H1 (cell line): ENCODE measurements at regions not wholly inside any gene's neighbourhood (a gene's known extent, or its start where the extent isn't known, plus 50 kb on each side); places are given as distances from the start of the nearest gene placed in this dataset.

Source experiments
- CTCF ChIA-PET: fragments of 300-600 bp; sonication (Branson Sonifier 250); formaldehyde crosslinking; loops from one replicate; lab custom pipeline; 2021; ENCODE audit not compliant: partially characterized antibody; lab: Charles Lee
- POLR2A ChIA-PET: fragments of 300-600 bp; sonication (Branson Sonifier 250); formaldehyde crosslinking; loops from one replicate; lab custom pipeline; 2021; ENCODE audit warnings: inconsistent platforms; ENCODE audit not compliant: partially characterized antibody; lab: Charles Lee
- DNase-seq, 2 experiments: peaks; one replicate each; pipeline versions ENCODE4 v3.0.0 to v3.0.0-alpha.2; 2010 to 2022; ENCODE audit warnings: low spot score in 2 of 2, low read depth in 1 of 2, mixed read lengths in 1 of 2
- FAIRE-seq: peaks from 2 replicates; lab custom pipeline; 2011; peaks lifted over from hg19 to GRCh38; lab: Jason Lieb, UNC
- H2AFZ ChIP-seq: 2 replicates; pipeline ENCODE4 v1.8.1; 2012; ENCODE audit warnings: low read length, inconsistent platforms
- H2AK5ac ChIP-seq: 2 replicates; pipeline ENCODE4 v1.6.1; 2013; ENCODE audit warnings: low read depth, low read length
- H2BK120ac ChIP-seq: replicated peaks from 2 replicates; pipeline ENCODE3; 2013; ENCODE audit warnings: low read depth, low read length, inconsistent platforms
- H2BK12ac ChIP-seq: 2 replicates; pipeline ENCODE4 v1.6.1; 2013; ENCODE audit warnings: low read depth, low read length
- H2BK15ac ChIP-seq: 2 replicates; pipeline ENCODE4 v1.6.1; 2013; ENCODE audit warnings: low read length
- H2BK20ac ChIP-seq: 2 replicates; pipeline ENCODE4 v1.6.1; 2013; ENCODE audit warnings: low read length
- H2BK5ac ChIP-seq: 2 replicates; pipeline ENCODE4 v1.6.1; 2013; ENCODE audit warnings: low read depth, low read length
- H3K14ac ChIP-seq: 2 replicates; pipeline ENCODE4 v1.6.1; 2013; ENCODE audit warnings: inconsistent platforms; ENCODE audit not compliant: insufficient read length
- H3K18ac ChIP-seq: 2 replicates; pipeline ENCODE4 v1.6.1; 2013; ENCODE audit warnings: low read length; ENCODE audit errors: extremely low read depth
- H3K23ac ChIP-seq: 2 replicates; pipeline ENCODE4 v1.6.1; 2013; ENCODE audit warnings: inconsistent platforms; ENCODE audit not compliant: insufficient read length
- H3K23me2 ChIP-seq: 2 replicates; pipeline ENCODE4 v1.6.1; 2013; ENCODE audit warnings: low read depth, low read length
- H3K27ac ChIP-seq: 2 replicates; pipeline ENCODE4 v1.6.1; 2011; ENCODE audit warnings: low read depth, low read length, inconsistent platforms
- H3K27me3 ChIP-seq, 4 experiments: replicated peaks in 1 of 4; 1 replicate in 1 of 4; 2 replicates in 3 of 4; pipeline versions ENCODE4 v1.6.1 to v1.8.1; 2011 to 2013; ENCODE audit warnings: low read length in 3 of 4, mild to moderate bottlenecking in 3 of 4, inconsistent platforms in 2 of 4, mixed read lengths in 2 of 4, moderate library complexity in 1 of 4; ENCODE audit not compliant: control insufficient read depth in 3 of 4, insufficient read depth in 3 of 4; ENCODE audit errors: extremely low read depth in 1 of 4
- H3K36me3 ChIP-seq, 4 experiments: 2 replicates each; pipeline versions ENCODE4 v1.6.1 to v1.8.1; 2011 to 2013; ENCODE audit warnings: mild to moderate bottlenecking in 4 of 4, low read length in 3 of 4, moderate library complexity in 2 of 4, control low read depth in 1 of 4, inconsistent platforms in 1 of 4; ENCODE audit not compliant: insufficient read depth in 4 of 4, control insufficient read depth in 2 of 4
- H3K4ac ChIP-seq: replicated peaks from 2 replicates; pipeline ENCODE3; 2013; ENCODE audit warnings: low read length, low read depth, mixed read lengths, inconsistent platforms; ENCODE audit not compliant: insufficient read length
- H3K4me1 ChIP-seq, 4 experiments: replicated peaks in 1 of 4; 1 replicate in 1 of 4; 2 replicates in 3 of 4; pipeline versions ENCODE4 v1.6.1 to v1.8.1; 2011 to 2013; ENCODE audit warnings: low read length in 3 of 4, inconsistent platforms in 2 of 4, mixed read lengths in 1 of 4; ENCODE audit not compliant: insufficient read depth in 4 of 4, control insufficient read depth in 3 of 4
- H3K4me2 ChIP-seq, 2 experiments: 2 replicates each; pipeline versions ENCODE4 v1.6.1 to v1.8.1; 2011 to 2013; ENCODE audit warnings: low read depth in 2 of 2, low read length in 2 of 2, control low read depth in 1 of 2, inconsistent platforms in 1 of 2, mild to moderate bottlenecking in 1 of 2; ENCODE audit not compliant: insufficient read depth in 1 of 2
- H3K4me3 ChIP-seq, 4 experiments: fragments of 200-600, 300-600 bp in 1 of 4; sonication (generic), shearing (Covaris generic), sonication (Bioruptor Twin) in 1 of 4; 2 replicates each; pipeline versions ENCODE4 v1.5.1 to v1.8.1; 2011 to 2016; ENCODE audit warnings: low read length in 4 of 4, low read depth in 3 of 4, control low read depth in 2 of 4, inconsistent platforms in 2 of 4, mild to moderate bottlenecking in 2 of 4, mixed read lengths in 1 of 4, moderate library complexity in 1 of 4; ENCODE audit not compliant: insufficient read depth in 2 of 4; ENCODE audit errors: extremely low read depth in 1 of 4
- H3K56ac ChIP-seq: replicated peaks from 2 replicates; pipeline ENCODE3; 2013; ENCODE audit warnings: low read depth, mild to moderate bottlenecking, mixed read lengths, low read length, inconsistent platforms; ENCODE audit not compliant: insufficient read length
- H3K79me1 ChIP-seq: 2 replicates; pipeline ENCODE4 v1.6.1; 2013; ENCODE audit warnings: low read depth, low read length, control low read depth
- H3K79me2 ChIP-seq, 2 experiments: 2 replicates each; pipeline versions ENCODE4 v1.6.1 to v1.8.1; 2012 to 2013; ENCODE audit warnings: low read length in 2 of 2, mild to moderate bottlenecking in 2 of 2, inconsistent platforms in 1 of 2; ENCODE audit not compliant: insufficient read depth in 2 of 2, control insufficient read depth in 1 of 2
- H3K9ac ChIP-seq, 4 experiments: replicated peaks in 1 of 4; 1 replicate in 1 of 4; 2 replicates in 3 of 4; pipeline versions ENCODE4 v1.6.1 to v1.8.1; 2011 to 2013; ENCODE audit warnings: low read depth in 3 of 4, low read length in 3 of 4, control low read depth in 2 of 4, mild to moderate bottlenecking in 2 of 4, moderate library complexity in 2 of 4, inconsistent platforms in 1 of 4; ENCODE audit errors: extremely low read depth in 1 of 4
- H3K9me3 ChIP-seq, 2 experiments: 2 replicates each; pipeline versions ENCODE4 v1.6.1 to v1.8.1; 2012 to 2013; ENCODE audit warnings: mild to moderate bottlenecking in 2 of 2, moderate library complexity in 2 of 2, control low read depth in 1 of 2, inconsistent platforms in 1 of 2, low read depth in 1 of 2, low read length in 1 of 2, mixed read lengths in 1 of 2; ENCODE audit not compliant: insufficient read depth in 2 of 2
- H4K20me1 ChIP-seq, 2 experiments: replicated peaks in 1 of 2; 2 replicates each; pipeline versions ENCODE3 to v1.8.1; 2011 to 2013; ENCODE audit warnings: inconsistent platforms in 2 of 2, low read length in 2 of 2, mild to moderate bottlenecking in 1 of 2; ENCODE audit not compliant: insufficient read depth in 2 of 2, control insufficient read depth in 1 of 2
- H4K5ac ChIP-seq: 2 replicates; pipeline ENCODE4 v1.6.1; 2013; ENCODE audit warnings: low read length, low read depth, mixed read lengths, inconsistent platforms; ENCODE audit not compliant: insufficient read length
- H4K8ac ChIP-seq: 2 replicates; pipeline ENCODE4 v1.8.0; 2013; ENCODE audit warnings: mild to moderate bottlenecking, moderate library complexity, low read length, inconsistent platforms; ENCODE audit not compliant: insufficient read depth; ENCODE audit errors: extremely low read depth
- H4K91ac ChIP-seq: replicated peaks from 2 replicates; pipeline ENCODE3; 2013; ENCODE audit warnings: low read length, mixed read lengths, inconsistent platforms; ENCODE audit not compliant: insufficient read length
- ATF3 ChIP-seq: IDR thresholded peaks from 2 replicates; pipeline ENCODE4 v1.6.1; 2011; ENCODE audit warnings: low read depth, mild to moderate bottlenecking, low read length; ENCODE audit not compliant: insufficient read depth
- BCL11A ChIP-seq, 2 experiments: IDR thresholded peaks; one replicate each; pipeline ENCODE4 v1.6.1; 2011; ENCODE audit warnings: low read depth in 2 of 2, low read length in 2 of 2, mild to moderate bottlenecking in 2 of 2
- CBX8 ChIP-seq: fragments of 300-800, 300-1000 bp; sonication (generic); IDR thresholded peaks from 2 replicates; pipeline ENCODE4 v1.7.1; 2016; ENCODE audit warnings: low read depth, low read length, borderline replicate concordance
- CREB1 ChIP-seq: IDR thresholded peaks from 2 replicates; pipeline ENCODE4 v1.6.1; 2012; ENCODE audit warnings: inconsistent platforms
- EGR1 ChIP-seq: IDR thresholded peaks from 2 replicates; pipeline ENCODE4 v1.6.1; 2011; ENCODE audit warnings: low read depth, low read length, borderline replicate concordance
- KDM5A ChIP-seq: fragments of 200-600 bp; IDR thresholded peaks from 2 replicates; pipeline ENCODE4 v1.7.1; 2012; ENCODE audit warnings: mild to moderate bottlenecking, low read length, inconsistent platforms, mixed read lengths
- PHF8 ChIP-seq: fragments of 200-600 bp; sonication (generic); conservative IDR thresholded peaks from 2 replicates; pipeline ENCODE4 v1.7.1; 2012; ENCODE audit warnings: low read depth, mild to moderate bottlenecking, inconsistent platforms, low read length, moderate library complexity
- TEAD4 ChIP-seq: IDR thresholded peaks from 2 replicates; pipeline ENCODE4 v1.6.1; 2012; ENCODE audit warnings: low read depth, low read length, inconsistent platforms, mixed read lengths
- WGBS, 2 experiments: shearing (Covaris generic) in 1 of 2; methylation state at CpG; one replicate each; pipeline versions ENCODE4 v1.1.6 to v1.1.7; 2013 to 2015; ENCODE audit warnings: low lambda C conversion rate in 2 of 2, mixed read lengths in 2 of 2, inconsistent platforms in 1 of 2, low coverage in 1 of 2, missing lambda C conversion rate in 1 of 2; ENCODE audit not compliant: insufficient replicate concordance in 2 of 2, insufficient coverage in 1 of 2, insufficient read length in 1 of 2; ENCODE audit errors: extremely low coverage in 1 of 2, missing lambda C conversion rate in 1 of 2; 5-methylcytosine and 5-hydroxymethylcytosine counted together

- Histone ChIP-seq H3K18ac (no peak overlapping the region), H2BK120ac (no peak overlapping the region), H3K4me2 (no peak overlapping the region), H3K23ac (no peak overlapping the region), H3K4ac (no peak overlapping the region), H4K8ac (no peak overlapping the region), H2AK5ac (no peak overlapping the region), H3K23me2 (no peaks in the 10 kb centered on the region), H3K9ac (no peak overlapping the region), H3K27ac (no peak overlapping the region), H2BK5ac (no peak overlapping the region), H3K79me2 (no peaks in the 10 kb centered on the region), H3K14ac (no peak overlapping the region), H4K20me1 (no peaks in the 10 kb centered on the region), H3K4me3 (no peak overlapping the region), H4K5ac (no peak overlapping the region), H2AFZ (no peak overlapping the region), H3K27me3 (no peaks in the 10 kb centered on the region), H3K56ac (no peak overlapping the region), H3K79me1 (no peaks in the 10 kb centered on the region), H3K9me3 (no peaks in the 10 kb centered on the region), H4K91ac (no peak overlapping the region), H3K36me3 (no peaks in the 10 kb centered on the region), H3K4me1 (no peaks in the 10 kb centered on the region), H2BK20ac (no peak overlapping the region), H2BK15ac (no peak overlapping the region), H2BK12ac (no peak overlapping the region)
- ChIA-PET POLR2A (no interaction called here), CTCF (no interaction called here)
- TF ChIP-seq TEAD4 (no peak), EGR1 (no peak), CREB1 (no peak), CBX8 (no peak), BCL11A (IDR thresholded peaks at IDR 0.05; ENCODE audit: low read depth in 2 of 2, low read length in 2 of 2) (no peak), PHF8 (no peak), KDM5A (no peak), ATF3 (no peak)
- DNase-seq (no peak), FAIRE-seq (no peak)
- WGBS, 2 experiments: 94% methylated on average over 1 of the region's 1 CpG; no CpG with 5 or more reads in 1 of the 2 experiments
These were observed 1560.4 kb downstream of the AMY1C start for GRCh38 chr1:105310063-105310462.
